Endothelial cell of umbilical vein (primary cell): ENCODE measurements at regions not wholly inside any gene's neighbourhood (a gene's known extent, or its start where the extent isn't known, plus 50 kb on each side); places are given as distances from the start of the nearest gene placed in this dataset.

Source experiments
- BruUV-seq: library from RNA; stranded (reverse); fragments of 400-500 nt; replicated peaks from 2 replicates; lab custom pipeline; 2021; lab: Mats Ljungman, UMichigan
- CTCF ChIA-PET: fragments of 300-600, 350-600 bp; sonication (Branson Sonifier 250); formaldehyde crosslinking; loops from one replicate; lab custom pipeline; 2021; ENCODE audit warnings: antibody characterized with exemption, inconsistent platforms; lab: Charles Lee
- POLR2A ChIA-PET: fragments of 300-600, 350-600 bp; sonication (Branson Sonifier 250); formaldehyde crosslinking; loops from one replicate; lab custom pipeline; 2021; ENCODE audit warnings: antibody characterized with exemption, inconsistent platforms; lab: Charles Lee
- DNase-seq: peaks from one replicate; pipeline ENCODE4 v3.0.0-alpha.2; 2011; ENCODE audit warnings: low read depth, low spot score
- FAIRE-seq: peaks from 2 replicates; lab custom pipeline; 2011; peaks lifted over from hg19 to GRCh38; lab: Jason Lieb, UNC
- H2AFZ ChIP-seq: 2 replicates; pipeline ENCODE4 v1.6.0; 2012; ENCODE audit warnings: low read depth, low read length, control low read depth, inconsistent platforms
- H3K27ac ChIP-seq: 2 replicates; pipeline ENCODE4 v1.5.1; 2011; ENCODE audit warnings: low read depth, mild to moderate bottlenecking, control low read depth, low read length, moderate library complexity; ENCODE audit not compliant: insufficient read depth
- H3K27me3 ChIP-seq, 2 experiments: 2 replicates each; pipeline versions ENCODE4 v1.6.0 to v1.6.1; 2011; ENCODE audit warnings: low read length in 2 of 2, mixed read lengths in 1 of 2; ENCODE audit not compliant: control insufficient read depth in 2 of 2, insufficient read depth in 2 of 2
- H3K36me3 ChIP-seq, 2 experiments: 2 replicates in 1 of 2; 3 replicates in 1 of 2; pipeline ENCODE4 v1.5.1; 2011; ENCODE audit warnings: low read length in 2 of 2, mild to moderate bottlenecking in 1 of 2, moderate library complexity in 1 of 2; ENCODE audit not compliant: control insufficient read depth in 2 of 2, insufficient read depth in 2 of 2; ENCODE audit errors: extremely low read depth in 1 of 2
- H3K4me1 ChIP-seq: 3 replicates; pipeline ENCODE4 v1.5.1; 2011; ENCODE audit warnings: mild to moderate bottlenecking, low read length; ENCODE audit not compliant: control insufficient read depth, insufficient read depth; ENCODE audit errors: extremely low read depth
- H3K4me2 ChIP-seq: 2 replicates; pipeline ENCODE4 v1.6.1; 2011; ENCODE audit warnings: low read length, control low read depth, mixed read lengths; ENCODE audit not compliant: insufficient read depth
- H3K4me3 ChIP-seq, 3 experiments: fragments of 200-600 bp in 1 of 3; sonication (generic), shearing (Covaris generic) in 1 of 3; replicated peaks in 1 of 3; 2 replicates each; pipeline ENCODE4 v1.5.1; 2011 to 2016; ENCODE audit warnings: control low read depth in 3 of 3, low read length in 3 of 3, mild to moderate bottlenecking in 2 of 3, inconsistent platforms in 1 of 3, low read depth in 1 of 3, moderate library complexity in 1 of 3; ENCODE audit not compliant: insufficient read depth in 1 of 3
- H3K79me2 ChIP-seq: 2 replicates; pipeline ENCODE4 v1.6.0; 2012; ENCODE audit warnings: low read length, inconsistent platforms; ENCODE audit not compliant: control insufficient read depth, insufficient read depth
- H3K9ac ChIP-seq: replicated peaks from 2 replicates; pipeline ENCODE3; 2011; ENCODE audit warnings: low read length, control low read depth; ENCODE audit not compliant: insufficient read depth; ENCODE audit errors: extremely low read depth
- H3K9me1 ChIP-seq: replicated peaks from 3 replicates; pipeline ENCODE4 v1.6.0; 2011; ENCODE audit warnings: mild to moderate bottlenecking, low read length; ENCODE audit not compliant: control insufficient read depth, insufficient read depth; ENCODE audit errors: extremely low read depth
- H3K9me3 ChIP-seq: replicated peaks from 2 replicates; pipeline ENCODE4 v1.5.1; 2012; ENCODE audit warnings: low read length, inconsistent platforms; ENCODE audit not compliant: control insufficient read depth, insufficient read depth
- H4K20me1 ChIP-seq: replicated peaks from 2 replicates; pipeline ENCODE3; 2011; ENCODE audit warnings: mild to moderate bottlenecking, low read length; ENCODE audit not compliant: control insufficient read depth, insufficient read depth; ENCODE audit errors: extremely low read depth
- CTCF ChIP-seq, 2 donors: IDR thresholded peaks; 1 replicate in 1 of 2; 2 replicates in 1 of 2; pipeline ENCODE4 v1.5.1; 2011; ENCODE audit warnings: low read length in 2 of 2, mild to moderate bottlenecking in 2 of 2, moderate library complexity in 2 of 2, control low read depth in 1 of 2, inconsistent platforms in 1 of 2, low read depth in 1 of 2; ENCODE audit not compliant: insufficient read depth in 1 of 2; ENCODE audit errors: extremely low read depth in 1 of 2
- EZH2 ChIP-seq: IDR thresholded peaks from 2 replicates; pipeline ENCODE4 v1.6.1; 2012; ENCODE audit warnings: borderline replicate concordance, low read depth, mild to moderate bottlenecking, moderate library complexity, low read length, inconsistent platforms; ENCODE audit not compliant: severe bottlenecking
- FOS ChIP-seq: IDR thresholded peaks from 2 replicates; pipeline ENCODE4 v1.6.1; 2011; ENCODE audit warnings: mild to moderate bottlenecking, low read length, moderate library complexity, borderline replicate concordance; ENCODE audit not compliant: insufficient read depth
- GATA2 ChIP-seq: IDR thresholded peaks from 2 replicates; pipeline ENCODE4 v1.7.0; 2011; ENCODE audit warnings: low read depth, mild to moderate bottlenecking, moderate library complexity, mixed read lengths, low read length; ENCODE audit not compliant: insufficient read length, insufficient read depth
- JUN ChIP-seq: IDR thresholded peaks from 2 replicates; pipeline ENCODE4 v1.6.1; 2011; ENCODE audit warnings: borderline replicate concordance, low read depth; ENCODE audit not compliant: insufficient read length, insufficient read depth
- MAX ChIP-seq: IDR thresholded peaks from 2 replicates; pipeline ENCODE4 v1.6.1; 2011; ENCODE audit not compliant: insufficient read depth, insufficient read length
- MYC ChIP-seq: IDR thresholded peaks from one replicate; pipeline ENCODE4 v1.6.1; 2011; ENCODE audit warnings: mild to moderate bottlenecking, low read depth, low read length
- POLR2A ChIP-seq: IDR thresholded peaks from 2 replicates; pipeline ENCODE4 v1.6.1; 2012; ENCODE audit warnings: low read depth, mild to moderate bottlenecking, control low read depth, low read length
- POLR2AphosphoS5 ChIP-seq: IDR thresholded peaks from 2 replicates; pipeline ENCODE4 v1.6.1; 2012; ENCODE audit warnings: low read depth, mild to moderate bottlenecking, control low read depth, low read length, moderate library complexity; ENCODE audit not compliant: insufficient read depth
- dilution Hi-C: fragments of 300-500 bp; cut with MboI; formaldehyde crosslinking; loops from one replicate; pipeline ENCODE4 v1.15.0; 2019; ENCODE audit warnings: low sequenced_read_pairs; ENCODE audit not compliant: extremely low pct_ligation_motif_present
- intact Hi-C: fragments of 100-400 bp; cut with micrococcal nuclease; formaldehyde crosslinking; loops from one replicate; pipeline ENCODE4 v1.10.0; 2022

GRCh38 chr11:24122291-24122690 is 374.6 kb upstream of the LUZP2 start:
- dilution Hi-C loops (no loop called here), intact Hi-C loops (no loop called here)
- H3K4me3 ChIP-seq, result no peak overlapping the region
- H4K20me1 ChIP-seq, result no peaks in the 10 kb centered on the region
- no TSS peak for BruUV-seq
- no peak overlapping the region for H2AFZ ChIP-seq
- H3K9me1 ChIP-seq, result no peaks in the 10 kb centered on the region
- no peak overlapping the region for H3K4me2 ChIP-seq
- CTCF ChIA-PET, result no interaction called here
- H3K4me1 ChIP-seq, result no peaks in the 10 kb centered on the region
- FAIRE-seq (no peak), DNase-seq (no peak)
- TF ChIP-seq EZH2, result no peak
- no peaks in the 10 kb centered on the region for H3K36me3 ChIP-seq
- no peaks in the 10 kb centered on the region for H3K9me3 ChIP-seq
- no peaks in the 10 kb centered on the region for H3K79me2 ChIP-seq
- POLR2A ChIA-PET, result no interaction called here
- H3K9ac ChIP-seq, result no peak overlapping the region
- no peaks in the 10 kb centered on the region for H3K27me3 ChIP-seq
- H3K27ac ChIP-seq, result no peak overlapping the region

GRCh38 chr11:24124876-24125275 is 372.0 kb upstream of the LUZP2 start:
- H2AFZ ChIP-seq, result no peak overlapping the region
- H3K36me3 ChIP-seq, result no peaks in the 10 kb centered on the region
- no peak overlapping the region for H3K4me3 ChIP-seq
- dilution Hi-C loops (no loop called here), intact Hi-C loops (no loop called here)
- H3K9me3 ChIP-seq, result no peaks in the 10 kb centered on the region
- no peak for FAIRE-seq
- H3K4me2 ChIP-seq, result no peak overlapping the region
- no peak overlapping the region for H3K9ac ChIP-seq
- no peak for DNase-seq
- no peaks in the 10 kb centered on the region for H3K4me1 ChIP-seq
- ChIA-PET CTCF (no interaction called here), POLR2A (no interaction called here)
- H3K27me3 ChIP-seq, result no peaks in the 10 kb centered on the region
- no peak overlapping the region for H3K27ac ChIP-seq
- no peaks in the 10 kb centered on the region for H3K9me1 ChIP-seq
- no peaks in the 10 kb centered on the region for H3K79me2 ChIP-seq
- BruUV-seq, result no TSS peak
- TF ChIP-seq EZH2, result no peak
- TF ChIP-seq GATA2, result no peak
- no peak for TF ChIP-seq JUN
- TF ChIP-seq FOS, result no peak
- TF ChIP-seq POLR2AphosphoS5, result no peak
- TF ChIP-seq POLR2A, result no peak
- TF ChIP-seq MYC, result no peak
- TF ChIP-seq CTCF (IDR thresholded peaks at IDR 0.05; ENCODE audit: extremely low read depth in 1 of 2, insufficient read depth in 1 of 2, low read depth in 1 of 2, low read length in 2 of 2), result no peak
- TF ChIP-seq MAX, result no peak
- H4K20me1 ChIP-seq, result no peaks in the 10 kb centered on the region
